GM18498 (cell line): ENCODE measurements at regions not wholly inside any gene's neighbourhood (a gene's known extent, or its start where the extent isn't known, plus 50 kb on each side); places are given as distances from the start of the nearest gene placed in this dataset.

ENCODE experiments used
- ATAC-seq: cut with Tn5 transposase; IDR thresholded peaks from one replicate; pipeline ENCODE4 v1.9.1; 2021; ENCODE audit warnings: mild to moderate bottlenecking, moderate library complexity; ENCODE audit not compliant: unreplicated experiment

DNA sequence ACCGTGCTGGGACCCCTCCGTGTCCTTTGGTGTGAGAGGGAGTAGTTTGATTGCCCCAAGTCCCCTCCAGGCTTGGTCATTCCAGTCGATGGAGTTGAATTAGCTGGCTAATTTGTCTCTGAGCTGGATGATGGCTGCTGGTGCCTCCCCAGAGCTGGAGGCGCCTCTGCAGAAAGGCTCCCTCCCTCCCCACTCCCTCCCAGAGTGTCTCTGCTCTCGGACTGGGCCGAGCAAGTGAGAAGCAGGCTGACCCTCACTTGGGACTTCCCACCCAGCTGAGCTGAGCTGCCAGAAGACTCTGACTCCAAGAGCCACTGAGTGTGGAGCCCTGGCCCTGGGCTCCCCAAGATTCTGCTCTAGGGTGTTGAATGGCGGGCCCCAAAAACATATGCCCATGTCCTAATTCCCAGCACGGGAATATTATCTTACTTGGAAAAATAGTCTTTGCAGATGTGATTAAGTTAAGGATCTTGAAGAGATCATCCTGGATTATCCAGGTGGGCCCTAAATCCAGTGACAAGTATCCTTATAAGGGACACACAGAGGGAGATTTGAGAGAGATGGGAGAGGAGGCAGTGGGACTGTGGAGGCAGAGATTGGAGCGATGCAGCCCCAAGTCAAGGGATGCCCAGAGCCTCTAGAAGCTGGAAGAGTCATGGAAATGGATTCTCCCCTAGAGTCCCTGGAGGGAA lies 60.7 kb upstream of the TLE3 start:
- ATAC-seq: no peak

DNA sequence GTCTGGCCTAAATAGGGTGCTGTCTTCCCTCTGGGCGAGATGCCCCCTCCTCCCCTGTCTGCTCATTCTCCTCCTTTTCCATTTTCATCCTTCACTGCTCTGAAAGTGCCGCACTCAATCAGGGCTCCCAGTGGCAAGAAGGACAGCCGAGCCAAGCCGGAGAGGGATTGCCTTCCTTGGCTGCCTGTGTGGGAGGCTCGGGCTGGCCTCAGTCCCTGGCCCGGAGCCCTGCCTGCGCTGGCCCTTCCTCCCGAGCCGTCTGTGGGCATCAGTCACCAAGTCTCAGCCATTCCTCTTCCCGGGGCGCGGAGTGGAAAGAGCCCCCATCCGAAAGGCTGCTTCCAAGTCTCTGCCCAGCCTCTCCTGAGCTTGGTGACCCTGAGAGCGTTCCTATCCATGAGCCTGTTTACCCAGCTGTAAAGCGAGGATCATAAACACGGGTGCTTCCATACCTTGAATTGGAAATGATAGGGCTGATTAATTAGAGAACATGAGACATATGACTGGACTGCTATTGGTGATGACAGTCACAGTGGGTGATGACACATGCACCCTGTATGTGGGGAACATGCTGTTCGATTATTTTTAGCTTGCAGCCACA lies 59.1 kb upstream of the TLE3 start:
- no peak for ATAC-seq

DNA sequence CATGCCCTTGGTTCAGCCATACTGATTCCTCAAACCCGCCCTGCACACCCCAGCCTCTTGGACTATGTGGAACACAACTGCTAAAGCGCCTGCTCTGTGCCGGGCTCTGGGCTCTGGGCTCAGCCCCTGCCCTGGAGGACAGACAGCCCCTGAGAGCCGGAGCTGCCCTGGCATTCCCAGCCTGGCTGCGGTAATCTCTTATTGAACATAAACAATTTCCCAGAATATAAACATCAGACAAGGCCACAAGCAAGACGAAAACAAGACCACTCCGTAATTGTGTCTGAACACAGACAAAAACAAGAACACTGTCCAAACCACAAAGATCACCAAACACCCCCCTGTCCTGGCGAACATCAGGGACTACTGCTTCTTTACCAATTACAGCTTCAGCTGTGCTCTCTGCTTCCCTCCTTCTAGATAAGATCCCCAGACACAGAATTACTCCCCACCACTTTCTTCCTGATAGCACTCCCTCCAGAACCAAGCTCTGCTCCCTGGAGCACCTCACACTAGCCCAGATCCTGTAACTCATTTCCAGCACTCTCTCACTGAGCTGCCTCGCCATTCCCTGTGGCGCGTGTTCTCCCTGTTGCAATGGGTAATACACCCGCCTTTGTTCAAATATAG lies 57.1 kb upstream of the TLE3 start:
- no peak for ATAC-seq

DNA sequence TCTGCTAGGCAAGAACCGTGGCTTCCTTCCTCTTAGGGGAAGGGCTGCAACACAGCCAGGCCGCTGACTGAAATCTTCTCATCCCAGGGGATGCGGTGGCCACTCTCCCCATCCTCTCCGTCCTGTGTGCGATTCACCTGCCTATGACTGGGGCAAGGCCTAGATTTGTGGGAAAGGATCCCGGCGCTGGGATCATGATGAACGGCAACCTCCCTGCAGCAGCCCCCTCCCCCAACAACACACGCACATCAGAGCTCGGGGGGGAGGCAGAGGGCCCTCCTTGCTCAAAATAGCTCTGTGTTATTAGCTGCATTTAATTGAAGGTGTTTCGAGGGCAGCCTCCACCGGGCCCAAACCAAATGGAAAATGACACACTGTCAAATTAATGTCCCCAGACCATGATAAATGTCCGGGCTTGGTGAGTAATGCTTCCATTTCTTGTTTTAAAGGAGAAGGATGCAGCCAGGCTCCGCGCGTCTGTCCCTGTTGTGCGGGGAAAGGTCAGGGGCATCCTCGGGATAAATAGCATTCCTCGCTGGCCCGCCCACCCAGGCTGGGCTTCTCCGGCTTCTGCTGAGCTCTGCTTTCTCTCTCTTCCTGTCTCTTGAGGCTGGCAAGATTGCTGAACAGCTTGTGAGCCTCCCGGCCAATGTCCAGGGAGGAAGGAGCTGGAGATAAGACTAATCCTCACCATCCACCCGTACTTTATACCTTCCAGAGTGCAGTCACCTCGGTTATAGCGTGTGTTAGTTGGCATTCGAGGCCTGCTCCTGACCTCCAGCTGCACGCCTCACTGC lies 56.4 kb upstream of the TLE3 start:
- no peak for ATAC-seq

DNA sequence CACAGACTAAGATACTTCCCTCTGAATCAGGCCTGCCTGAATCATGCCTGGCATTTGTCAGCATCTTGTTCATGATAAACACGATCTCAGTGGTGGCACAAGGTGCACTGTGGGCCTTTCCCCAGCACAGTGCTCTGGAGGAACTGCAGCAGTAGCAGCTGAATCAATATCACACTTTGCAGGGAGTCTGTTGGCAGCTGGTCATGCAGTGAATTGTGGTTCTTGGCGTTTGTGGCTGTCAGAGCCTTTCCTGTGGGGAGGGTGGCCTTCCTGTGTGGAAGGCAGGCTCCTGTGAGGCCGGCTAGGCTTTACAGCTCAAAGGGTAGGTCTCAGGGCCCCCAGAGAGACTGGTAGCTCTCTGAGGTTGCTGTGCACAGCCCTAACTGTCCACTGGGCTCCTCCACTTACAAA lies 54.4 kb upstream of the TLE3 start:
- ATAC-seq: no peak

DNA sequence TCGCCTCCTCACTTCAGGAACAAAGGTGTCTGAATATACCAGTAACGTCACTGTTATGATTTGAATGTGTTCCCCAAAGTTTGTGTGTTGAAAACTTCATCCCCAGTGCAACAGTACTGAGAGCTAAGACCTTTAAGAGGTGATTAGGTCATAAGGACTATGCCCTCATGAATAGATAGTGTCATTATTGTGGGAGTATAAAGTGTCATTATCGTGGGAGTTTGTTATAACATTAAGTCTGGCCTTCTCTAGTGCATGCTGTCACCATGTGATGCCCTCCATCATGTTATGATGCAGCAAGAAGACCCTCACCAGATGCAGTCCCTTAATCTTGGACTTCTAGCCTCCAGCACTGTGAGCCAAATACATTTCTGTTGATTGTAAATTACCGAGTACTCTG lies 53.7 kb upstream of the TLE3 start:
- ATAC-seq: no peak

DNA sequence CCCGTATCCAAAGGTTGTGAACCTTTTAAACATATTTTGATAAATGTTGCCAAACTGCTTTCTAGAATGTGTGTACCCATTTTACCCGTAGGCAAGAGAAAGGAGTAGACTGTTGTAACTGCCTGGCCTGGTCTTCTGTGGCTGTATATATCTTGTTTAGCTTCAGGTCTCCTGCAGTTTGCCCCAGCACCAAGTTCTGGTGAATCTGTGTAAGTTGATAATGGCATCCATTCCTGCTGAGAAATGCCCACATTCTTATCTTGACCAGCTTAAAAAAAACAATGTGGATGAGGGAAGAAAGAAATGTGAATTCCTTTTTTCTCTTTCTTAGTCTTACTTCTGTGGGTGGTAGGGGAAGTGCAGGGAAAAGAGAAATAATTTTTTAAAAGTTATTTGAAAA lies 53.3 kb upstream of the TLE3 start:
- no peak for ATAC-seq

DNA sequence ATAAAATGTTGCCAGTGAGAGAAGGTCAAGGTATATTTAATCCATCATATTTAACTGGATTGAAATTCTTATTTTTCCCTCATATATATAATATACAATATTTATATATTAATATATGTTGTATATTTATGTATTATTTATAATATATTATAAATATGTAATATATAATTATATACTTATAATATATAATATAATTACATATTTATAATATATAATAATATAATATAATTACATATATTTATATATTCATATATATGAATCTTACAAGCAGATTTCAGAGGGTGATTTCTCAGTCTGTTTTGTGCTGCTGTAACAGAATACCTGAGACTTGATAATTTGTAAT lies 52.7 kb upstream of the TLE3 start:
- ATAC-seq: no peak

DNA sequence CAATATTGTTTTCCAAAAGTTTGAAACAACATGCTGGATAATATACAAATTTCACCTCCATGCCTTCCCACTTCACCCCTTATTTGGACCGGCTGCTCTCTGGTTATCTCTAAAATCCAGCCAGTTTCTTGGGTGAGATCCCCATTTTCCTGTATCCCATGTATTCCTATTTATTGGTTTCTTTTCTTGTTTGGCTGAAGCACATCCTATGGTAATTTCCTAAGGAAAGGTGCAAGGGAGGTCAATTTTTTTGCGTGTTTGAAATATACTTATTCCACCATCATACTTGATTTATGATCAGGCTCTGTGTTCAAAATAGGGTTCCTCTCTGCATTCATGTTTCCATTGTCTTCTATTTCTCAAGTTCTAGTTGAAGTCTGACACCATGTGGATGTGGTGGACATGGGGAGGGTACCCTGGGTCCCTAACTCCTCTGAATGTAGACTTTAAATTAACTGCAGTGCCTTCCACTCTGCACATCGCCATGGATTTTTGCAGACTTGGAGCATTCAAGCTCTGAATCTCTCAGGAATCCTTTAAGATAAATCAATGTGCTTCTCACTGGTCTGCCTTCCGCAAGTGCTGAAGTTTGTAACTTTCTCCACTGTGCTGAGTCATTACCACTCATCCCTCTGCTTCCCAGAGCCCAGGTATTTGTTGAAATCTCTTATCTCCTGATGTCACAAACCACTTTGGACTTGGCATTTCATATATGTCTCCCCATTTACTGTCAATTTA lies 52.1 kb upstream of the TLE3 start:
- ATAC-seq: no peak

DNA sequence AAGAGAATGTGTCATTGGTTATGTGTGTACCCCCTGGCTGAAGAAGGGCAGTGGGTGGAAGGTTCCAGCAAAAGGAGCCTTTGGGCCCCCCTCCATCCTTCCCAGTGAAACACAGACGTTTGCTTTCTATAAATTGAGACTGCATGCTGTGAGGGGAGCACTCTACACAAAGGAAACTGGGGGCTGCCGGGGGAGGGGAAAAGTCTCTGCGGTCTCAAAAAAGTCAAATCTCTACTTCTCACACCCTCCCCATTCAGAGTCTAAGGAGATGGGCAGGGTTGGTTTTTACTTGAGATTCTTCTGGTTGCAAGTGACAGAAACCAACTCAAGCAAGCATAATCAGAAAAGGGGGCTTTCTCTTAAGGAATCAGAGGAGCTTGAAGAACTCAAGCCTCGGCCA lies 50.1 kb upstream of the TLE3 start:
- no peak for ATAC-seq
